ENCODE measurements at regions not wholly inside any gene's neighbourhood (a gene's known extent, or its start where the extent isn't known, plus 50 kb on each side); places are given as distances from the start of the nearest gene placed in this dataset.

GRCh38 chr10:78832281-78832680 is 236.5 kb upstream of the ZMIZ1 start:
- no peak overlapping the region for H3K4me3 ChIP-seq
- intact Hi-C loops (cut with DNase I) = no loop called here
- TF ChIP-seq, protein P1, sequence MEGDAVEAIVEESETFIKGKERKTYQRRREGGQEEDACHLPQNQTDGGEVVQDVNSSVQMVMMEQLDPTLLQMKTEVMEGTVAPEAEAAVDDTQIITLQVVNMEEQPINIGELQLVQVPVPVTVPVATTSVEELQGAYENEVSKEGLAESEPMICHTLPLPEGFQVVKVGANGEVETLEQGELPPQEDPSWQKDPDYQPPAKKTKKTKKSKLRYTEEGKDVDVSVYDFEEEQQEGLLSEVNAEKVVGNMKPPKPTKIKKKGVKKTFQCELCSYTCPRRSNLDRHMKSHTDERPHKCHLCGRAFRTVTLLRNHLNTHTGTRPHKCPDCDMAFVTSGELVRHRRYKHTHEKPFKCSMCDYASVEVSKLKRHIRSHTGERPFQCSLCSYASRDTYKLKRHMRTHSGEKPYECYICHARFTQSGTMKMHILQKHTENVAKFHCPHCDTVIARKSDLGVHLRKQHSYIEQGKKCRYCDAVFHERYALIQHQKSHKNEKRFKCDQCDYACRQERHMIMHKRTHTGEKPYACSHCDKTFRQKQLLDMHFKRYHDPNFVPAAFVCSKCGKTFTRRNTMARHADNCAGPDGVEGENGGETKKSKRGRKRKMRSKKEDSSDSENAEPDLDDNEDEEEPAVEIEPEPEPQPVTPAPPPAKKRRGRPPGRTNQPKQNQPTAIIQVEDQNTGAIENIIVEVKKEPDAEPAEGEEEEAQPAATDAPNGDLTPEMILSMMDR (IDR thresholded peaks at IDR 0.05) = no peak
- no peak for TF ChIP-seq POLR2A (IDR thresholded peaks at IDR 0.05)
- no CpG with 5 or more reads among the region's 2 CpGs for WGBS (ENCODE audit: insufficient coverage, low coverage, low lambda C conversion rate, missing lambda C conversion rate)
- no peaks in the 10 kb centered on the region for H3K36me3 ChIP-seq
- no peaks in the 10 kb centered on the region for H3K9me3 ChIP-seq
- ATAC-seq (no peak), DNase-seq (no peak)
- H3K27ac ChIP-seq = no peak overlapping the region
- H3K27me3 ChIP-seq = no peaks in the 10 kb centered on the region
- H3K4me1 ChIP-seq = no peaks in the 10 kb centered on the region

- 85% methylated on average over 4 of the region's 5 CpGs for WGBS (ENCODE audit: insufficient coverage, low coverage, low lambda C conversion rate, missing lambda C conversion rate)
- H3K4me3 ChIP-seq = no peak overlapping the region
- intact Hi-C loops (cut with DNase I) = no loop called here
- H3K36me3 ChIP-seq = no peaks in the 10 kb centered on the region
- ATAC-seq = peak in 1 of 4 donors; percentile 31
- H3K4me1 ChIP-seq = no peaks in the 10 kb centered on the region
- no peaks in the 10 kb centered on the region for H3K9me3 ChIP-seq
- DNase-seq = no peak
- H3K27me3 ChIP-seq = no peaks in the 10 kb centered on the region
- no peak overlapping the region for H3K27ac ChIP-seq
- no peak for TF ChIP-seq POLR2A (IDR thresholded peaks at IDR 0.05)
- TF ChIP-seq, protein P1 (IDR thresholded peaks at IDR 0.05) = no peak
Observed at GRCh38 chr10:78838141-78838657, 230.6 kb upstream of the ZMIZ1 start.

GRCh38 chr10:78843495-78843894 is 225.3 kb upstream of the ZMIZ1 start:
- Histone ChIP-seq H3K36me3 (no peaks in the 10 kb centered on the region), H3K4me1 (no peaks in the 10 kb centered on the region), H3K27me3 (no peaks in the 10 kb centered on the region), H3K9me3 (no peaks in the 10 kb centered on the region), H3K4me3 (no peak overlapping the region), H3K27ac (no peak overlapping the region)
- WGBS (ENCODE audit: insufficient coverage, low coverage, low lambda C conversion rate, missing lambda C conversion rate) = 89% methylated on average over 1 of the region's 1 CpG
- ATAC-seq = no peak
- intact Hi-C loops (cut with DNase I) = no loop called here
- TF ChIP-seq POLR2A (IDR thresholded peaks at IDR 0.05) = no peak
- TF ChIP-seq, protein P1 (IDR thresholded peaks at IDR 0.05) = no peak
- no peak for DNase-seq

DNA sequence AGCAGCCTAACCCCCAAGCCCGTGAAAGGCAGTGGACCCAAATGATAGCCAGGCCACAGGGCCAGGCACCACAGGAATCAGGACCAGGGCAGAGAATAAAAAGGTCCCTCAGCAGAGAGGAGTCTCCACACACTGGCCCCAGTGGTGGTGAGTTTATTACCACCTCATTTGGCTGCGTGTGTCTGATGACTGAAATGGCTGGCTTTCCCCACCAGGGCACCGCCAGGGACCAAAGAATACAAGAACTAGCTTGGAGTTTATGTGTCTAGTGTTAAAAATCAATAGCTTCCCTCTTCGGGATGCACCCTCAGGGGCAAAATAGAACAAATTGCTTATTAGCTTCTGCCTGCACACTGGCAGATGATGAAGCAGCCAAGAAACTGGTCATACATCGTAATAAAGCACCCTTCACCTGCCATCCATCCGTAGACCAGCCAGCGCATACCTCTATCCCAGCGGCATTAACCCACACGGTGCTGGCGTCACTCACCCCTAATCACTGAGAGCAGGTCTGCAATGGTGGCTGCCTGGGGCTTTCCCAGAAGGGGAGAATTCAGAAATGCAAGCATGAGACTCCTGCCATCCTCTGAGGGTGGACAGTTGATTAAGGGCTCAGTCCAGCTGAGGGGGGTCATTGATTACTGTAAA is 223.7 kb upstream of the ZMIZ1 start:
- no peaks in the 10 kb centered on the region for H3K4me1 ChIP-seq
- no peak for ATAC-seq
- no peak overlapping the region for H3K27ac ChIP-seq
- WGBS (ENCODE audit: insufficient coverage, low coverage, low lambda C conversion rate, missing lambda C conversion rate) = 54% methylated on average over 5 of the region's 10 CpGs
- TF ChIP-seq, protein P1 (IDR thresholded peaks at IDR 0.05) = no peak
- TF ChIP-seq POLR2A (IDR thresholded peaks at IDR 0.05) = no peak
- H3K9me3 ChIP-seq = no peaks in the 10 kb centered on the region
- H3K27me3 ChIP-seq = no peaks in the 10 kb centered on the region
- no peak overlapping the region for H3K4me3 ChIP-seq
- H3K36me3 ChIP-seq = no peaks in the 10 kb centered on the region
- intact Hi-C loops (cut with DNase I) = no loop called here
- no peak for DNase-seq

Data from right lobe of liver (tissue), 6 donors.